Caco-2 (cell line): ENCODE measurements at regions not wholly inside any gene's neighbourhood (a gene's known extent, or its start where the extent isn't known, plus 50 kb on each side); places are given as distances from the start of the nearest gene placed in this dataset.

ENCODE experiments used
- BruUV-seq: library from RNA; stranded (reverse); fragments of 400-500 nt; replicated peaks from 2 replicates; lab custom pipeline; 2021; lab: Mats Ljungman, UMichigan
- CTCF ChIA-PET: fragments of 300-600 bp; sonication (Branson Sonifier 250); formaldehyde crosslinking; loops from one replicate; lab custom pipeline; 2022; ENCODE audit warnings: antibody characterized with exemption; lab: Charles Lee
- POLR2A ChIA-PET: fragments of 300-600 bp; sonication (Branson Sonifier 250); formaldehyde crosslinking; loops from one replicate; lab custom pipeline; 2022; ENCODE audit warnings: antibody characterized with exemption; lab: Charles Lee
- DNase-seq, 2 experiments: peaks; one replicate each; pipeline versions ENCODE4 v3.0.0 to v3.0.0-alpha.2; 2020 to 2022
- H3K27me3 ChIP-seq: replicated peaks from 2 replicates; pipeline ENCODE4 v1.6.0; 2011; ENCODE audit warnings: low read length; ENCODE audit not compliant: control insufficient read depth, insufficient read depth
- H3K36me3 ChIP-seq: 2 replicates; pipeline ENCODE4 v1.5.1; 2011; ENCODE audit warnings: low read length; ENCODE audit not compliant: control insufficient read depth, insufficient read depth
- H3K4me1 ChIP-seq: fragments of 250-450 bp; sonication (Bioruptor Pico); 2 replicates; pipeline ENCODE4 v1.5.1; 2020; ENCODE audit warnings: mild to moderate bottlenecking
- H3K4me3 ChIP-seq: 2 replicates; pipeline ENCODE4 v1.5.1; 2011; ENCODE audit warnings: low read depth, mild to moderate bottlenecking, control low read depth, low read length
- H3K9me3 ChIP-seq: fragments of 250-450 bp; sonication (Bioruptor Pico); 2 replicates; pipeline ENCODE4 v1.5.1; 2020; ENCODE audit warnings: mild to moderate bottlenecking, moderate library complexity
- H3K27ac Mint-ChIP-seq: one replicate; pipeline ENCODE4 v1.8.0; 2022; ENCODE audit warnings: mixed read lengths; ENCODE audit not compliant: unreplicated experiment
- H3K27me3 Mint-ChIP-seq: one replicate; pipeline ENCODE4 v1.8.0; 2022; ENCODE audit warnings: mixed read lengths; ENCODE audit not compliant: insufficient read depth, unreplicated experiment
- H3K36me3 Mint-ChIP-seq: one replicate; pipeline ENCODE4 v1.8.0; 2022; ENCODE audit warnings: mild to moderate bottlenecking, mixed read lengths; ENCODE audit not compliant: insufficient read depth, unreplicated experiment
- H3K4me1 Mint-ChIP-seq: one replicate; pipeline ENCODE4 v1.8.0; 2022; ENCODE audit warnings: low read depth, mixed read lengths; ENCODE audit not compliant: unreplicated experiment
- H3K4me3 Mint-ChIP-seq: one replicate; pipeline ENCODE4 v1.8.0; 2022; ENCODE audit warnings: mild to moderate bottlenecking, moderate library complexity, mixed read lengths; ENCODE audit not compliant: unreplicated experiment
- H3K9me3 Mint-ChIP-seq: one replicate; pipeline ENCODE4 v1.8.0; 2022; ENCODE audit warnings: mixed read lengths; ENCODE audit not compliant: unreplicated experiment
- CTCF ChIP-seq, 2 experiments: fragments of 200-600 bp in 1 of 2; IDR thresholded peaks; 1 replicate in 1 of 2; 2 replicates in 1 of 2; pipeline versions ENCODE4 v1.5.1 to v1.8.0; 2011 to 2022; ENCODE audit warnings: antibody characterized with exemption in 1 of 2, control low read depth in 1 of 2, inconsistent platforms in 1 of 2, low read depth in 1 of 2, low read length in 1 of 2, mild to moderate bottlenecking in 1 of 2, moderate library complexity in 1 of 2; ENCODE audit not compliant: insufficient read depth in 1 of 2, severe bottlenecking in 1 of 2, unreplicated experiment in 1 of 2
- intact Hi-C: fragments of 100-400 bp; cut with micrococcal nuclease; formaldehyde crosslinking; loops from one replicate; pipeline ENCODE4 v1.10.0; 2022; ENCODE audit not compliant: unreplicated experiment

GRCh38 chr5:61966296-61966955, 339.6 kb upstream of the KIF2A start:
- no peak overlapping the region for H3K4me3 Mint-ChIP-seq
- H3K9me3 ChIP-seq: no peaks in the 10 kb centered on the region
- POLR2A ChIA-PET: no interaction called here
- no peak overlapping the region for H3K4me3 ChIP-seq
- no peaks in the 10 kb centered on the region for H3K36me3 Mint-ChIP-seq
- no peaks in the 10 kb centered on the region for H3K4me1 ChIP-seq
- no peak for TF ChIP-seq CTCF (IDR thresholded peaks at IDR 0.05; ENCODE audit: insufficient read depth in 1 of 2, low read depth in 1 of 2, low read length in 1 of 2, severe bottlenecking in 1 of 2, unreplicated experiment in 1 of 2)
- CTCF ChIA-PET: interaction anchor here (0.6 kb wide), 1 partner anchor 24 kb away, joined by 3 read pairs; no protein-coding TSS in a partner anchor
- H3K27me3 ChIP-seq: no peaks in the 10 kb centered on the region; the same call in 1 of the 2 replicates
- no peak for DNase-seq
- no TSS peak for BruUV-seq
- peaks cover 7% of the 10 kb centered on the region for H3K4me1 Mint-ChIP-seq
- intact Hi-C loops: no loop called here
- H3K27me3 Mint-ChIP-seq: no peaks in the 10 kb centered on the region
- no peaks in the 10 kb centered on the region for H3K9me3 Mint-ChIP-seq
- no peak overlapping the region for H3K27ac Mint-ChIP-seq
- no peaks in the 10 kb centered on the region for H3K36me3 ChIP-seq

- POLR2A ChIA-PET: no interaction called here
- no TSS peak for BruUV-seq
These were observed 339.0 kb upstream of the KIF2A start for GRCh38 chr5:61966997-61967396.

GRCh38 chr5:61967681-61968080, 338.3 kb upstream of the KIF2A start:
- TF ChIP-seq CTCF (IDR thresholded peaks at IDR 0.05; ENCODE audit: insufficient read depth in 1 of 2, low read depth in 1 of 2, low read length in 1 of 2, severe bottlenecking in 1 of 2, unreplicated experiment in 1 of 2): no peak
- H3K4me3 Mint-ChIP-seq: no peak overlapping the region
- no TSS peak for BruUV-seq
- H3K4me3 ChIP-seq: no peak overlapping the region
- H3K27ac Mint-ChIP-seq: no peak overlapping the region
- peaks cover 1% of the 10 kb centered on the region for H3K27me3 ChIP-seq
- no peaks in the 10 kb centered on the region for H3K9me3 Mint-ChIP-seq
- intact Hi-C loops: no loop called here
- no peaks in the 10 kb centered on the region for H3K36me3 ChIP-seq
- DNase-seq: no peak
- H3K36me3 Mint-ChIP-seq: no peaks in the 10 kb centered on the region
- peaks cover 6% of the 10 kb centered on the region for H3K27me3 Mint-ChIP-seq
- peaks cover 7% of the 10 kb centered on the region for H3K4me1 Mint-ChIP-seq
- H3K4me1 ChIP-seq: no peaks in the 10 kb centered on the region
- POLR2A ChIA-PET: no interaction called here
- CTCF ChIA-PET: no interaction called here
- no peaks in the 10 kb centered on the region for H3K9me3 ChIP-seq

More at GRCh38 chr5:61966997-61967396, 339.0 kb upstream of the KIF2A start:
- H3K36me3 ChIP-seq: no peaks in the 10 kb centered on the region
- intact Hi-C loops: no loop called here
- no peak overlapping the region for H3K4me3 ChIP-seq
- H3K27me3 Mint-ChIP-seq: peaks cover 5% of the 10 kb centered on the region
- no peaks in the 10 kb centered on the region for H3K9me3 Mint-ChIP-seq
- DNase-seq: no peak
- H3K4me3 Mint-ChIP-seq: no peak overlapping the region
- no peaks in the 10 kb centered on the region for H3K36me3 Mint-ChIP-seq
- H3K27me3 ChIP-seq: peaks cover 1% of the 10 kb centered on the region
- H3K9me3 ChIP-seq: no peaks in the 10 kb centered on the region
- TF ChIP-seq CTCF (IDR thresholded peaks at IDR 0.05; ENCODE audit: insufficient read depth in 1 of 2, low read depth in 1 of 2, low read length in 1 of 2, severe bottlenecking in 1 of 2, unreplicated experiment in 1 of 2): no peak
- H3K4me1 ChIP-seq: no peaks in the 10 kb centered on the region
- H3K27ac Mint-ChIP-seq: no peak overlapping the region
- CTCF ChIA-PET: no interaction called here
- peaks cover 7% of the 10 kb centered on the region for H3K4me1 Mint-ChIP-seq
